Smooth muscle cell (in vitro differentiated cells): ENCODE measurements at regions not wholly inside any gene's neighbourhood (a gene's known extent, or its start where the extent isn't known, plus 50 kb on each side); places are given as distances from the start of the nearest gene placed in this dataset.

Experiments
- DNase-seq: peaks from one replicate; lab custom pipeline; 2025; ENCODE audit not compliant: unreplicated experiment; lab: John Stamatoyannopoulos, UW
- H2AFZ ChIP-seq: fragments of 200-600 bp; sonication (generic); 2 replicates; pipeline ENCODE4 v1.6.0; 2016; ENCODE audit warnings: antibody characterized with exemption, low read depth, mild to moderate bottlenecking
- H3F3A ChIP-seq: fragments of 200-600 bp; sonication (generic); 2 replicates; pipeline ENCODE4 v1.6.0; 2017; ENCODE audit warnings: antibody characterized with exemption, low read depth
- H3K27ac ChIP-seq: fragments of 200-600 bp; sonication (generic); 2 replicates; pipeline ENCODE4 v1.5.1; 2016; ENCODE audit warnings: low read depth, mild to moderate bottlenecking
- H3K27me3 ChIP-seq: fragments of 200-600 bp; sonication (generic); 2 replicates; pipeline ENCODE4 v1.6.1; 2016; ENCODE audit warnings: low read depth, mild to moderate bottlenecking
- H3K36me3 ChIP-seq: fragments of 200-600 bp; sonication (generic); 2 replicates; pipeline ENCODE4 v1.5.1; 2016; ENCODE audit warnings: low read depth
- H3K4me1 ChIP-seq: fragments of 200-600 bp; sonication (generic); 2 replicates; pipeline ENCODE4 v1.5.1; 2016; ENCODE audit warnings: low read depth
- H3K4me2 ChIP-seq: fragments of 200-600 bp; sonication (generic); 2 replicates; pipeline ENCODE4 v1.6.0; 2016; ENCODE audit warnings: mild to moderate bottlenecking
- H3K4me3 ChIP-seq: fragments of 200-600 bp; sonication (generic); 2 replicates; pipeline ENCODE4 v1.5.1; 2016; ENCODE audit warnings: mild to moderate bottlenecking
- H3K79me2 ChIP-seq: fragments of 200-600 bp; sonication (generic); 2 replicates; pipeline ENCODE4 v1.6.0; 2016; ENCODE audit warnings: low read depth, mild to moderate bottlenecking
- H3K9ac ChIP-seq: fragments of 200-600 bp; sonication (generic); 2 replicates; pipeline ENCODE4 v1.6.0; 2016; ENCODE audit warnings: low read depth
- H3K9me3 ChIP-seq: fragments of 200-600 bp; sonication (generic); replicated peaks from 2 replicates; pipeline ENCODE4 v1.5.1; 2016; ENCODE audit warnings: low read depth
- H4K20me1 ChIP-seq: fragments of 200-600 bp; sonication (generic); 2 replicates; pipeline ENCODE4 v1.6.0; 2016; ENCODE audit warnings: low read depth
- WGBS: methylation state at CpG from one replicate; pipeline ENCODE4 v1.1.7; 2016; ENCODE audit warnings: low lambda C conversion rate; 5-methylcytosine and 5-hydroxymethylcytosine counted together
- TF ChIP-seq, protein P1 (sequence below): fragments of 200-600 bp; sonication (generic); IDR thresholded peaks from 2 replicates; pipeline ENCODE4 v1.5.1; 2017; ENCODE audit warnings: borderline replicate concordance, mild to moderate bottlenecking, antibody characterized with exemption; ENCODE audit not compliant: insufficient read depth, poor library complexity, severe bottlenecking

DNA sequence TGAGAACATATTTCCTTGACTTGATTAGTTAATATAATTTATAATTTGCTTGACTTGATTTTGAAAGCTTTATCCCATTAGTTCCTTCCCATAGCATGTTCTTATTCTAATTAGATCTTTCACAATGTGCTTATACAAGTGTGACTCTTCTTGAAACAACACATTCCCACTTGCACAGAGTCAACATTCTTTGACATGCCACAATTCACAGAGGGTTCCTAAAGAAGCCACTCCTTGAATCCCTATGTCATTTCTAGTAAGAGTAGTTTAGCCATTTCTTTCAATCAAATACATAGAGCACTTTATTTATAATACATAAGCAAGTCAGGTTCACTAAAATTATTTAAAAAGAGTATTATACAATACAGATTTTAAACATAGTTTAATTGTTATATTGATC is 228.9 kb upstream of the GRID2 start:
- Histone ChIP-seq H4K20me1 (no peaks in the 10 kb centered on the region), H3F3A (no peaks in the 10 kb centered on the region), H2AFZ (no peak overlapping the region), H3K4me2 (no peak overlapping the region), H3K9ac (no peak overlapping the region), H3K9me3 (no peaks in the 10 kb centered on the region), H3K27me3 (no peaks in the 10 kb centered on the region), H3K4me1 (no peaks in the 10 kb centered on the region), H3K27ac (no peak overlapping the region), H3K4me3 (no peak overlapping the region), H3K36me3 (no peaks in the 10 kb centered on the region), H3K79me2 (no peaks in the 10 kb centered on the region)
- TF ChIP-seq, protein P1, sequence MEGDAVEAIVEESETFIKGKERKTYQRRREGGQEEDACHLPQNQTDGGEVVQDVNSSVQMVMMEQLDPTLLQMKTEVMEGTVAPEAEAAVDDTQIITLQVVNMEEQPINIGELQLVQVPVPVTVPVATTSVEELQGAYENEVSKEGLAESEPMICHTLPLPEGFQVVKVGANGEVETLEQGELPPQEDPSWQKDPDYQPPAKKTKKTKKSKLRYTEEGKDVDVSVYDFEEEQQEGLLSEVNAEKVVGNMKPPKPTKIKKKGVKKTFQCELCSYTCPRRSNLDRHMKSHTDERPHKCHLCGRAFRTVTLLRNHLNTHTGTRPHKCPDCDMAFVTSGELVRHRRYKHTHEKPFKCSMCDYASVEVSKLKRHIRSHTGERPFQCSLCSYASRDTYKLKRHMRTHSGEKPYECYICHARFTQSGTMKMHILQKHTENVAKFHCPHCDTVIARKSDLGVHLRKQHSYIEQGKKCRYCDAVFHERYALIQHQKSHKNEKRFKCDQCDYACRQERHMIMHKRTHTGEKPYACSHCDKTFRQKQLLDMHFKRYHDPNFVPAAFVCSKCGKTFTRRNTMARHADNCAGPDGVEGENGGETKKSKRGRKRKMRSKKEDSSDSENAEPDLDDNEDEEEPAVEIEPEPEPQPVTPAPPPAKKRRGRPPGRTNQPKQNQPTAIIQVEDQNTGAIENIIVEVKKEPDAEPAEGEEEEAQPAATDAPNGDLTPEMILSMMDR, result no peak
- no peak for DNase-seq

DNA sequence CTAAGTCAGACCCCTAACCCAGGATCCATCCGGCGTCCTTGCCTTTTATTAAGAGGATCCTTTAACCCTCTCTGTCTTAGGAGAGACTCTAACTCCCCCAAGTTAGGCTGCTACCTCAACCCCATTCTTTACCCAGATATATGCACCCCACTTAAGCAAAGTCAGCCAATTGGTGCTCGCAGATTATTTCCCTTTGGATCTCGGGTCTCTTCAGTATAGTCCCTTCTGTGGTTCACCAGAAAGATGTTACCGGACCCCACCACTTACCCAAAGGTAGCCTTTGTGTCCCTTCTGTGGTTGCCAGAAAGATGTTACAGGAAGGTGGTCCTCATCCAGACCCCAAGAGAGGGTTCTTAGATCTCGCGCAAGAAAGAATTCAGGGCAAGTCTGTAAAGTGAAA is 212.9 kb upstream of the GRID2 start:
- H3K9ac ChIP-seq, result no peak overlapping the region
- 96% methylated on average over 7 of the region's 7 CpGs for WGBS
- TF ChIP-seq, protein P1, result no peak
- no peak for DNase-seq
- no peaks in the 10 kb centered on the region for H3K36me3 ChIP-seq
- H3K79me2 ChIP-seq, result no peaks in the 10 kb centered on the region
- H3F3A ChIP-seq, result no peaks in the 10 kb centered on the region
- no peaks in the 10 kb centered on the region for H3K27me3 ChIP-seq
- no peaks in the 10 kb centered on the region for H4K20me1 ChIP-seq
- H2AFZ ChIP-seq, result no peak overlapping the region
- no peaks in the 10 kb centered on the region for H3K9me3 ChIP-seq
- H3K4me3 ChIP-seq, result no peak overlapping the region
- H3K4me2 ChIP-seq, result no peak overlapping the region
- no peak overlapping the region for H3K27ac ChIP-seq
- no peaks in the 10 kb centered on the region for H3K4me1 ChIP-seq

DNA sequence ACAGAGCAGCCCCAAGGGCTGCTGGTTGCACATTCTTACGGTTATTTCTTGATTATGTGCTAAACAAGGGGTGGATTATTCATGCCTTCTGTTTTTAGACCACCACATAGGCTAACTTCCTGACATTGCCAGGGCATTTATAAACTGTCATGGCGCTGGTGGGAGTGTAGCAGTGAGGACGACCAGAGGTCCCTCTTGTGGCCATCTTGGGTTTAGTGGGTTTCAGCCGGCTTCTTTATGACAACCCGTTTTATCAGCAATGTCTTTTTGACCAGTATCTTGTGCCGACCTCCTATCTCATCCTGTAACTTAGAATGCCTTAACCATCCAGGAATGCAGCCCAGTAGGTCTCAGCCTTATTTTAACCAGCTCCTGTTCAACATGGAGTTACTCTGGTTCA is 212.4 kb upstream of the GRID2 start:
- Histone ChIP-seq H3K27ac (no peak overlapping the region), H3K27me3 (no peaks in the 10 kb centered on the region), H3K4me3 (no peak overlapping the region), H3K79me2 (no peaks in the 10 kb centered on the region), H3K9me3 (no peaks in the 10 kb centered on the region), H3K9ac (no peak overlapping the region), H3K36me3 (no peaks in the 10 kb centered on the region), H3K4me1 (no peaks in the 10 kb centered on the region), H3F3A (no peaks in the 10 kb centered on the region), H4K20me1 (no peaks in the 10 kb centered on the region), H2AFZ (no peak overlapping the region), H3K4me2 (no peak overlapping the region)
- no peak for DNase-seq
- TF ChIP-seq, protein P1, result no peak
- 62% methylated on average over 6 of the region's 6 CpGs for WGBS

DNA sequence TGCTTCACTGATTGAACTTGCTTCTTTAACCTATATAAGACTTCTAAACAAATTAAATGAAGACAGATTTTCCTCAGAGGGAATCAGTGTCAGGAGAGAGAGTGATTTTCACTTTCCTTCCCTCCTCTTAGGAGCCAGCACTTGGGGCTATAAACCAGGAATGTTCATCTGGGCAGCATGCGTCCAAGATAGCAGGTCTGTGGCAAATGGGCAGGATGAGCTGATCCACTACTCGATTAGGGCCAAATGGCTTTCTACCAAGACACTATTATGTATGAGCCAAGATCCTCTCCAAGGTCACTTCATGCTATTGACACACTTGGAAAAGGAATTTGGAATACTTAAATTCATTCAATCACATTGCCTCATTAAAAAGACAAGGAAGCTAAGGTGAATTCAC is 203.9 kb upstream of the GRID2 start:
- no peak overlapping the region for H3K4me3 ChIP-seq
- H3K4me1 ChIP-seq, result no peaks in the 10 kb centered on the region
- no peak overlapping the region for H3K9ac ChIP-seq
- no peaks in the 10 kb centered on the region for H4K20me1 ChIP-seq
- no peaks in the 10 kb centered on the region for H3K27me3 ChIP-seq
- H3K79me2 ChIP-seq, result no peaks in the 10 kb centered on the region
- H3F3A ChIP-seq, result no peaks in the 10 kb centered on the region
- no peaks in the 10 kb centered on the region for H3K36me3 ChIP-seq
- 53% methylated on average over 2 of the region's 2 CpGs for WGBS
- TF ChIP-seq, protein P1, result no peak
- H3K9me3 ChIP-seq, result no peaks in the 10 kb centered on the region
- no peak for DNase-seq
- H3K4me2 ChIP-seq, result no peak overlapping the region
- H2AFZ ChIP-seq, result no peak overlapping the region
- no peak overlapping the region for H3K27ac ChIP-seq
